ENCODE measurements at regions not wholly inside any gene's neighbourhood (a gene's known extent, or its start where the extent isn't known, plus 50 kb on each side); places are given as distances from the start of the nearest gene placed in this dataset.

GRCh38 chr5:173786286-173787187 is 101.6 kb upstream of the CPEB4 start (continued):
- TF ChIP-seq AFF4 (CRISPR knock-in tag; IDR thresholded peaks at IDR 0.05) (no peak), MTA2 (IDR thresholded peaks at IDR 0.05; ENCODE audit: low read depth) (no peak), TRIM25 (IDR thresholded peaks at IDR 0.05; ENCODE audit: borderline replicate concordance) (no peak), KDM4B (IDR thresholded peaks at IDR 0.05; ENCODE audit: borderline replicate concordance in 2 of 2, low read depth in 1 of 2) (no peak), IFI16 (CRISPR knock-in tag; IDR thresholded peaks at IDR 0.05) (no peak), ZNF277 (CRISPR knock-in tag; IDR thresholded peaks at IDR 0.05; ENCODE audit: borderline replicate concordance) (no peak), MLX (CRISPR knock-in tag; conservative IDR thresholded peaks at IDR 0.05) (no peak), ZBTB43 (CRISPR knock-in tag; IDR thresholded peaks at IDR 0.05) (no peak), SMARCE1 (IDR thresholded peaks at IDR 0.05) (no peak), PTTG1 (tag; IDR thresholded peaks at IDR 0.05; ENCODE audit: low read depth) (peak; percentile 62; the same call in 1 of the 2 replicates), BRCA1 (IDR thresholded peaks at IDR 0.05) (no peak), BRCA1 (CRISPR knock-in tag; IDR thresholded peaks at IDR 0.05) (no peak), MYC (IDR thresholded peaks at IDR 0.05; ENCODE audit: low read depth, low read length) (peak; percentile 63; the same call in 1 of the 2 replicates), MYC (CRISPR knock-in tag; IDR thresholded peaks at IDR 0.05; ENCODE audit: borderline replicate concordance, low read depth) (no peak), PRPF4 (IDR thresholded peaks at IDR 0.05; ENCODE audit: insufficient read depth, low read depth, low read length, poor library complexity, severe bottlenecking) (no peak), GATA2 (CRISPR knock-in tag; IDR thresholded peaks at IDR 0.05) (no peak), SRSF7 (optimal IDR thresholded peaks at IDR 0.05; ENCODE audit: low read depth, low read length) (no peak), TAL1 (IDR thresholded peaks at IDR 0.05) (no peak; the same call in 1 of the 2 replicates), YBX1 (IDR thresholded peaks at IDR 0.05) (no peak)

All from K562 (cell line).